GM21360 (cell line): ENCODE measurements at regions not wholly inside any gene's neighbourhood (a gene's known extent, or its start where the extent isn't known, plus 50 kb on each side); places are given as distances from the start of the nearest gene placed in this dataset.

Source experiments
- ATAC-seq: cut with Tn5 transposase; IDR thresholded peaks from one replicate; pipeline ENCODE4 v1.9.1; 2021; ENCODE audit warnings: mild to moderate bottlenecking, moderate library complexity; ENCODE audit not compliant: unreplicated experiment

DNA sequence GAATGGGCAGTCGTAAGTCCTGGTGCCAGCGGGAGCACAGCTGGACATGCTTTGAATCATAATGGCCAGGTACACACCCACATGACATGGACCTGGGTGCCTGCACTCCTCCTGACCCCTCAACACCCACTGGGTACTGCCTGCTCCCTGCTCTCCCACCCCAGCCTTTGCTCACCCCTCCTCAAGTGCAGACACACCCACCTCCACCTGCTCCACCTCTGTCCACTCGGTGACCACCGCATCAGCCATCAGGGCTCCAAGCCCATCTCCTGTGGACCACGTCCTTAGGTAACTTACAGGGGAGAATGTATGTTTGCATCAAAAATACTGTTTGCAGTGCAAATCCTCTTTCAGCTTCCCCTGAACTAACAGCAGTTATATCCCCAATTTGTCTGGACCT is 214.6 kb downstream of the BRD1 start:
- no peak for ATAC-seq

DNA sequence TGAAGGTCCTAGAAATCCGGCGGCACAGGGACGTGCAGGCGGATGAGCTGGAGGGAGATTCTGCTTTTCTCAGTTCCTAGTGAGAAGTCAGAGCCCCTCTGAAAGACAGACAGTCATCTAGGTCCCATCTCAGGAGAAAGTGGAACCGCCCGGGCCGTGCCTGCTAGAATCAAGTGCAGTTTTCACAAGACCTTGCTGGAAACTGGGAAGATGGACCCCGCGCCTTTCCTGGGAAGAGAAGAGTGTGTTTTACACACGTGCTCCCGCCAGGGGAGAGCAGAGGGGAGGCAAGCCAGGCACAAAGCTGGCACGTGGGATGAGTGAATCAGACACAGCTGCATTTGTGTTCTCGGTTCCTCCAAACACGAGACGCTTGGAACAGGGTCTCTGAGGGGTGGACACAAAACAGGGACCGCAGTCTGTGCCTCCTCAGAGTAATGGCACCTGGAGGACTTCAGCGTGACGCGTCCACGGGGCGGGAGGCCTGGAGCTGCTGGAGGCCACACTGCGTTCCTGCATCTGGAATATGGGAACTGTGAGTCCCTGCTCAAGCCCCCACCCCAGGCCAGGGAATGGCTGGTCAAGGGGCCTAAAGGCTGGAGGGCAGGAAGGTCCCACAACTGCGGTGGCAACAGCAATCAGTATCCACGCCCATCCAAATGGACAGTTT is 218.3 kb downstream of the BRD1 start:
- ATAC-seq = no peak

DNA sequence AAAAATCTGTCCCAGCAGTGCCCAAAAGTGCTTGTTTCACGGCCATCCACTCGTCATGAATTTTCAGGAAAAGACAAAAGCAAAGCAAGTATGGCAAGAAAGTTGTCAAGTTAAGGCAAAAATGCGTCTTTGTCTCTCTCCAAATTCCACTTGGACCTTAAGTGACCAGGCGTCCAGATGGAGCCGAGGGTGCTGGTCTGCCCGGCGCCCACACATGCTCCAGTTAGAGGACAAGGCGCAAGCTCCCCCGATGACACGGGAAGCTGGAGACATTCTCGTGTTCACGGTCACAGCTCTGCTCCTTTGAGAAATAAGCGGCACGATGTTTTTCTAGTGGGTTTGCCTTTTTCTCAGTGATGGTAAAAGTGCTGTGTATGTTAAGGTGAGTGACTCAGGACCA is 219.0 kb downstream of the BRD1 start:
- ATAC-seq = no peak

DNA sequence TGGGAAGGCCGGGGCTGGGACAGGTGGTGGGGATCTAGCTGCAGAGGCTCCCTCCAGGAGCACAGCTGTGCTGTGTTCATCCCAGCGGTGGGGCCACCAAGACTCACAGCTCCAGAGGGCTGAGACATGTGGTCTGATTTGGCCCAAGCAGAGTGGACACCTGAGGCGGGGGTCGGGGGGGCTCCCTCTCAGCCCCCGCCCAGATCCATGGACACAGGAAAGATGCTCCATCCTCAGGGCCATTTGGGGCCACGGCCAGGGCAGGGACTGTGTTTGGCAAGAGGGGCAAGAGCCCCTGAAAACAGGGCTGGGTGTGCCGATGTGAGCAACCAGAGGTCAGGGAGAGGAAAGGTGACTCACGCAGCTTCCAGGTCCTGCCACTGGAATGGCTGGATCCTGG is 219.4 kb downstream of the BRD1 start:
- no peak for ATAC-seq

DNA sequence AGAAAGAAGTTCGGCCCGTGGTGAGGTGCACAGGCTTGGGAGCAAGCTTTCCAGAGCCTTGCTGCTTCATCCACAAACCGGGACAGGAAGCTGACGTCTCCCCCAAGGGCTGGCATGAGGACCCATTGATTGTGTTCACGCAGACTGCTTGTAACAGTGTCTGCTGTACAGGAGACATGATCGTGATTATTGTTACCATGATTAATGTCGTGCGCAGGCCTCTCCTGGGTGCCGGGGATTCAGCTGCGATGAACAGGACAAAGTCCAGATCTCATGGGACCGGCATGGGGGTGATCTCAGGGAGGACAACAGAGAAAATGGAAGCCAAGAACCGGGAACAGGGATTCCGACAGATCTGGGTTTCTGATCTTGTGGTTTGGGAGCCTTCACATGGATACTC is 219.9 kb downstream of the BRD1 start:
- ATAC-seq = no peak

DNA sequence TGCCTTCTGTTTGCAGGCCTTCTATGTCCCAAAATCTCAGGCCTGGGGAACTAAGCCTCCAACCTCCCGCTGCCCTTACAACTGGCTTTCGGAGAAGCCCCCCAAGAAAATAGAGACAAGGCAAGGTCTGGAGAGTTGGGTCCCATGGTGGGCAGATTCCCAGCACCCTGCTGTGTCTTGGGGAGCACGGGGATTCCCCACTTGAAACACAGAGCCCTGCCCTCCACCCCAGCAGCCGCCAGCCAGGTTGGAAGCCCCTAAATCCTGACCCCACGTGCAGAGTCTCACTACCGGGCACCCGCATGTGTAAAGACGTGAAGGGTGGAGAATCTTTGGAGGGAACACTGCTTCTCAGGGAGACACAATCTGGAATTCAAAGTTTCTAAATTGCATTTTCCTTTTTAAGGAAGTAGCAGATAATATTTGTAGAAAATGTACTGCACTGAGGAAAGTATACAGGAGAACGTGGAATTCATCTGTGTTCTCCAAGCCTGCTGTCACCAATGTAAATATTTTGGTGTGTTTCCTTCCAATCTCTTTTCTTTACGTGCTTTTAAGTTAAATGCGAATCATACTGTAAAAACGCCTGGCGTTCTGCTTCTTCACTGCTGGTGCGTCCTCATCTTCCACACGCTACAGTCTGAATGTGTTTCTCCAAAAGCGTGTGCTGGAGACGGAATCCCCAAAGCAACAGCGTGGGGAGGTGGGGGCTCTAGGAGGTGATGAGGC is 220.9 kb downstream of the BRD1 start:
- no peak for ATAC-seq

DNA sequence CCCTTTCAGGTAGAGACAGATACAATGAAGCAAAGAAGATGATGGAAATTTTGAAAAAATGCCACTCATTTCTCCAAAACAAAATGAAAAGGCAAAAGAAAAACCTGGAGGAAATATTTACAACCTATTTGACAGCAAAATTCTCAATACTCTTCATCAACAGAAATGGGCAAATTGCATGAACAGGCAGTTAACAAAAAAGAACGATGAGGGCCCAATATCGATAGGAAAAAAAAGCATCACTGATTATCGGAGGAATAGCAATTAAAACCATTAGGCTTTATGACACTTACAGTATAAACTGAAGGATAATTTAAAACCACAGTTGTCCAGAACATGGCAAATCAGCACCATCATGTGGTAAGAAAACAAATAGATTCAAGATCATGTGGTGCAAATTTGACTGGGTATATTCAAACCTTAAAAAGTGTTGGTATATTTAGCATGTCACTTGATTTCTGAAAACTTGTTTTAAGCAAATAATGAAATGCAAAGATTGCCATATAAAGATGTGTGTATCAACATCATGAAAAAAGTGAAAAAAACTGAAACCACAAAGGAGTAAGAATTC is 222.9 kb downstream of the BRD1 start:
- ATAC-seq = no peak

DNA sequence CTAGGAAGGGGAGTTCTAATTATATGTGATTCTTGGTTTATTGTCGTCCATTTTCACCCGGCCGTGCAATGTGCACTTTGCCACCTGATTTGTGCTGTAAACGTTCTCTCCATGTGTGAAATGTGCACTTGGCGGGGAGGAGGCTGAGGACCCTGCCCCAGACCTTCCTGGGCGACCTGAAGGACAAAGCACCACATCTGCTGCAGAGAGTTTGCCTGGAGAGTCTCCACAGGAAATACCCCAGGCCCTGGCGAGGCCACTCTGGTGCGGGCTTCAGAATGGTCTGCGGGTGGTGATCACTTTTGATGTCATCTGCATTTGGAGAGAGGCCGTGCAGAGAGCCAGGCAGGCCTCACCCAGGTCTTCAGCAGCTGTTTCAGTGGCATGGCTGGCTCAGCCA is 224.7 kb downstream of the BRD1 start:
- no peak for ATAC-seq

DNA sequence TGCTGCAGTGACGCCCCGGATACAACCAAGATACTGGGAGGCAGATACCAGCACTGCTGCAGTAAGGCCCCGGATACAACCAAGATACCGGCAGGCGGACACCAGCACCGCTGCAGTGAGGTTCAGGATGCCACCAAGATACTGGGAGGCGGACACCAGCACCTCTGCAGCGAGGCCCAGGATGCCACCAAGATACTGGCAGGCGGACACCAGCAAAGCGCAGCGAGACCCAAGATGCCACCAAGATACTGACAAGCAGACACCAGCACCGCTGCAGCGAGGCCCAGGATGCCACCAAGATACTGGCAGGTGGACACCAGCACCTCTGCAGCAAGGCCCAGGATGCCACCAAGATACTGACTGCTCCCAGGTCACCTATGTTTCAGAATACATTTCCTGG is 225.2 kb downstream of the BRD1 start:
- no peak for ATAC-seq

DNA sequence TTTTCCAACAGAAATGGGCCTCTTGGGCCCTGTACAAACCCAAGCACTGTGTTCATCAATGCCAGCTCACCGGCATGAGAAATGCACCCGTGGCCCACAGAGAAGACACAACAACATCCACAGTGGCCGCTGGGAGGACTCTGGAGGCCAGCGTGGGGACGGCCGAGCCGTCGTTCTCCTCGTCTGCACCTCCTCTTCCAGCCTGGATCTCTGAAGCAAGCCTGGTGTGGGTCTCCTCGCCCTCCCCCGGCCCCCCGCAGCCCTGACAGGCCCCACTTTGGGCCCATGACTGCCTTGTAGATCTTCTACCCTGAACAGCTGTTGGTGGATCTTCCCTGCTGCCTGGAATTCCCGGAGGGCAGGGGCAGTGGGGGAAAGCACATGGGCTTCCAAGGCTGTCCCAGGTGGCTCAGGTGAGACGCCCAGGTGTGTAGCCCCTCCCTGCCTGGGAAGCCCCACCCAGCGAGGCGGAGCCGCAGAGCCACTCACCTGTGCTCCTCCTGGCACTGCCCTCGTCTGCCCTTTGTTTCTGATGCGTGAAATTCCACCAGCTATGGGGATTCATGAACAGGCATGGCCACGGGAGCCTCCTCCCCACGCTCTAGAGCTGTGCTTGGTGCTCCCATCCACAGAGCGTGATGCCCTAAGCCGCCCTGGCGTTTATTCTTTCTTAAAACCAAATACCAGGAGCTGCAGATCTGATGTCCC is 225.9 kb downstream of the BRD1 start:
- ATAC-seq = no peak

DNA sequence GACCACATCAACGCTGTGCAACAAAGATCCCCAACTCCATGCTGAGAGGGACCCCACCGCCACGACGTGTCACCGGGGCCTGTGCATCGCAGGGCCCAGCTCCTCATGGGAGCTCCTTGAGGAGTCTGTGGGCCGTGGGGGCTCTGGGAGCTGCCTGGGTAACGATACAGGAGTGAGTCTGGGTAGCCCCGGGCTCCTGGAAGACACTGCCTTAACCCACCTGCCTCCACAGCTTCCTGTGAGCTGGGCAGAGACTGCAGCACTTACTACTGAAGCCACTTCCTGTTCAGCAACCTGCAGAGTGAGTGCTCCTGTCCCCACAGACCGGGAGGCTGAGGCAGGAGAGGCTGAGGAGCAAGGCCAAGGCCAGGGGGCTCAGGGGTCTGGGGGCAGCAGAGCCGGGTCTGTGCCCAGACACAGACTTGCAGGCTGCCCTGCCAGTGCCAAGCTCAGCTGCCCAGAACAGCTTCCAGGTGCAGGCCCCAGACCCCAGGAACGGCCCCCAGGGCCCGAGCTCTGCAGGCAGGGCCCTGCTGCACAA is 226.7 kb downstream of the BRD1 start:
- ATAC-seq = no peak

DNA sequence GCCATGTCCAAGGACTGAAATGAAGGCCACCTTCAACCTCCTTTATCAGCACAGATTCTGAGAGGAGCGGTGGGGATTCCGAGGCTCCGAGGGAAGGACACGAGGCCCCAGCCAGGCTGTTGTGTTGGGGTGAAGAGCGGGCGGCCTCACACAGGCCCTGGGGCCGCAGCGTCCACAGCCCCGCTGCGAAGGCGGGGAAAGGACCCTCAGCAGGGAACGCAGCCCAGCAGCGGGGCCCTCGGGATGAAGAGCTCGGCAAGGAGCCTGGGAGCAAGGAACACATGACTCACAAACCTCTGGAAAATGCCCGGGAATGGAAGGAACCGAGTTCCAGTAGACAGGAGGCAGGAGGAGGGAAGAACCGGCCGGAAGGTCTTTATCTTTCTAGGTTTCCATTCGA is 227.2 kb downstream of the BRD1 start:
- ATAC-seq = no peak

DNA sequence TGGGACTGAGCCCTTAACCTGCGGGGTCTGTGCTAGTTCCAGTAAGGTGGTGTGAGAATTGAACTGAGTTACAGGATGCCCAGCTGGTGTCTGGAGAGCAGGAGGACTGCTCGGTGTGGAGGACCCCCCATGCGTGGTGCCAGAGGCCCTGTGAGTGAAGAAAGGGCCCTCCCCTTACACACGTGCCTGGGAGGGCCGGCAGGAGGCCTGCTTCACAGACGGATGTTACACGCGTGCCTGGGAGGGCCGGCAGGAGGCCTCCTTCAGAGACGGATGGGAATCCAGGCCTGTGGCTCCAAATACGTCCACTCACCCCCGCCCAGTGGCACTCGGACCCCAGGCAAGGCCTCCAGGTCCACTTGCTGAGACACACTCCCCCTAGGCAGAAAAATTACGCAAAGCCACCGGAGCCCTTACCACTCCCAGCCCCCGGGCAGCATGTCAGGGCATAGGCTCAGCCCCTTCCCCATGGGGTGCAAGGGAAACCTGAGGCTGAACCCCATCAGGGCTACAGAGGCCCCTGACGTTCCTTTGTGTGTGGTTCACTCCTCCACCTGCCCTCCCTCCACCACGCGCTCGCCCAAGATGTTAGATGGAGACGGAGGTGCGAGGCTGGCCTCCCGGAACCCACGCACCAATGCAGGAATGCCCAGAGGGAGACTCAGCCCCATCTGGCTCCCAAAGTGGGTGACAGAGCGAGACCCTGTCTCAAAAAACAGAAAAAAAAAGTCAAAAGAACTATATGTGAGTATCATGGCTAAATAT is 227.8 kb downstream of the BRD1 start:
- ATAC-seq = no peak

DNA sequence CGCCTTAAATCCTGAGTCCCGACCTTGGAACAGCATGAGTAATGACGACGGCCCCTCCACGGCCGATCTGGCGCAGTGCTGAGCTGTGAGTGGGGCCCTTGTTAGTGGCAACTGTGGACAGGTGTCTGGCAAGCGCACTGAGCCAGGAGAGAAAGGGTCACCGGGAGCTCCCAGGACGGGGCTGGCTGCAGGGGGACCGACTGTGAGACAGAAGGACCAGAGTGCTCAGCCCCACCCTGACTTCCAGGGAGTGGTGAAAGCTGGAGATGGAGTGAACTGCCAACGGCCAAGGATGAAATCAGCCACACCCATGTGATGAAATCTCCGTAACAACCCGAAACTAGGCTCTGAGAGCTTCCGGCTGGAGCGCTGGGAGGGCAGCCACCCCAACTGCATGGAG is 228.6 kb downstream of the BRD1 start:
- ATAC-seq = no peak

DNA sequence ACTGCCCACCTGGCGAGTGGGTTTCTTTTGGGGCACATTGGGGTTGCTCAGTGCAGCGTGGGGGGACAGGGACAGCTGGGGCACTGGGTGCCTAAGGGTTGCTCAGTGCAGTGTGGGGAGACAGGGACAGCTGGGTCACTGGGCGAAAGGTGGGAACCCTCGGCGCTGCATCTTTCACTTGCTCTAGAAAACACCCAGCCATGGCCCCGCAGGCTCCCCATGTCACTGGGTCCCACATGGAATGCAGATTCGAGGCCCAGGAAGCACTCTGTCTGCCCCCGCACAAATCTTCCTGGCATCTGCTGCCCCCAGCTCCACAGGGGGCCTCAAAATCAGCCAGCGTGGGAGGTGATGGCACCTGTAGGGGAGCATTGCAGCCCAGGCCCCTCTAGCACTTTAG is 229.3 kb downstream of the BRD1 start:
- ATAC-seq = no peak

DNA sequence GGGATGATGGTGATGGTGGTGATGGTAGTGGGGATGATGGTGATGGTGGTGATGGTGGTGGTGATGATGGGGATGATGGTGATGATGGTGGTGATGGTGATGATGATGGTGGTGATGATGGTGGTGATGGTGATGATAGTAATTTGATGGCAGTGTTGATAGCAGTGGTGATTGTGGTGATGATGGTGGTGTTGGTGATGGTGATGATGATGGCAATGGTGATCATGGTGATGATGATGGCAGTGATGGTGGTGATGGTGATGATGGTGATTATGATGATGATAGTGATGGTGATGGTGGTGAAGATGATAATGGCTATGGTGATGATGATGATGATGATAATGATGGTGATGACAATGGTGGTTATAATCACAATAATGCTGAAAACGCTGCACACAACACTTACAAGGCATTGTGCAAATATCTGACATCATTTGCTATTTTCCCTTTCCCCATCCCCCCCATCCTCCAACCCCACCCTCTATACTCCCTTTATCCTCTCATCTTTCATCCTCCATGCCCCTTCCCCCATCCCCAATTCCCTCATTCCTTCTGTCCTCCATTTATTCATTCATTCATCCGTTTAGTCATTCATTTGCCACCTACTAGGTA is 230.1 kb downstream of the BRD1 start:
- ATAC-seq = no peak

DNA sequence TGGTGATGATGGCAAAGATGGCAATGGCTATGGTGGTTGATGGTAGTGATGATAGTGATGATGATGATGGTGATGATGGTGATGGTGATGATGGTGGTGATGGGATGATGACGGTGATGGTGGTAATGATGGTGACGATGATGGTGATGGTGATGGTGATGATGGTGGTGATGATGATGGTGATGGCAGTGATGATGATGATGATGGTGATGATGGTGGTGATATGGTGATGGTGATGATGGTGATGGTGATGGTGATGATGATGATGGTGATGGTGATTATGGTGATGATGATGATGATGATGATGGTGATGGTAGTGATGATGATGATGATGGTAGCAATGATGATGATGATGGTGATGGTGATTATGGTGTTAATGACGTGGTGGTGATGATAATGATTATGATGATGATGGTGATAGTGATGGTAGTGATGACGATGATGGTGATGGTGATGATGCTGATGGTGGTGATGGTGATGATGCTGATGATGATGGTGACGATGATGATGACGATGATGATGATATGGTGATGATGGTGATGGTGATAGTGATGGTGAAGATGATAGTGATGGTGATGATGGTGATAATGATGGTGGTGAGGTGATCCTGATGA is 232.1 kb downstream of the BRD1 start:
- no peak for ATAC-seq

DNA sequence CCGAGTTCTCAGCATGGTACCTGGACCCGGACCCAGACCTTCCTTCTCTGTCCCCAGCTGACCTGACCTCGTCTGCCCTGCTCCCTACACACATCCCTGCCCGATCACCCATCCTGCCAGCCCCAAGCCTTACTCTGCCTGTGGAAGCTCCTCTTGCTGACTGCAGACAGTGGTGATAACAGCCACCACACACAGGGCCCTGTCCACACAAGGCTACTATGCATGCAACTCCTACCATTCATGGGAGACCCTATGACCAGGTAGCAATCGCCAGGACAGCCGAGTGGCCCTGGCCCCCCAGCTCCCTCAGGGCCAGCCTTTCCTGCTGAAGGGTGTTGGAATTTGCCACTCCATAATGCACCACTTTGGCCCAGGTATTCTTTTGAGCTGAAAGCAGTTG is 233.6 kb downstream of the BRD1 start:
- no peak for ATAC-seq

DNA sequence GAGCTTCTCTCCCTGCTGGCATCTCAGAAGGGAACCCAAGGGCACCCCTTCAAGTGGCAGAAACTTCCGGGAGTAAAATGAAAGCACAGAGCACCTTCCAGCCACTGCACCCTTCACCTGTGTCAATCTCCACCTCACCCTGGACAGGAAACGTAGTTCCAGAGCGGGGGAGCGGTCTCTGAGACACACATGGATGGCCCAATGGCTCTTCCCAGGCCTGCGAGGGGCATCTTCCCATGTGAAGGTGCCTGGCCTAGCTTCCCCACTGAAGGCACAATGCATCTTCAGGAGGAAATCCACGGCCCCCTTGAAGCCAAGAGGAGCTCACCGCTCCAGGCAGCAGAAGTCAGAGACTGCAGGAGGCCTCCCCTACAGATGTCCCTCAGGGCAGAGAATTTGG is 234.2 kb downstream of the BRD1 start:
- ATAC-seq = no peak
